Brain microvascular endothelial cell (primary cell): ENCODE measurements at regions not wholly inside any gene's neighbourhood (a gene's known extent, or its start where the extent isn't known, plus 50 kb on each side); places are given as distances from the start of the nearest gene placed in this dataset.

Experiments
- DNase-seq: peaks from one replicate; pipeline ENCODE4 v3.0.0-alpha.2; 2020
- H3K27ac ChIP-seq: fragments of 250-450 bp; sonication (Bioruptor Pico); 2 replicates; pipeline ENCODE4 v1.5.1; 2020; ENCODE audit warnings: mild to moderate bottlenecking, moderate library complexity
- H3K27me3 ChIP-seq: fragments of 250-450 bp; sonication (Bioruptor Pico); replicated peaks from 2 replicates; pipeline ENCODE4 v1.5.1; 2020; ENCODE audit warnings: mild to moderate bottlenecking
- H3K36me3 ChIP-seq: fragments of 250-450 bp; sonication (Bioruptor Pico); replicated peaks from 2 replicates; pipeline ENCODE4 v1.5.1; 2020; ENCODE audit warnings: mild to moderate bottlenecking
- H3K4me3 ChIP-seq: 2 replicates; pipeline ENCODE4 v1.5.1; 2011; ENCODE audit warnings: low read depth, mild to moderate bottlenecking, control low read depth, low read length, moderate library complexity
- CTCF ChIP-seq: IDR thresholded peaks from 2 replicates; pipeline ENCODE4 v1.5.1; 2011; ENCODE audit warnings: low read depth, mild to moderate bottlenecking, moderate library complexity, low read length, control low read depth, inconsistent platforms; ENCODE audit errors: missing control alignments
- in situ Hi-C: cut with HindIII; loops from 2 replicates; pipeline ENCODE4 v1.10.0; 2017; ENCODE audit warnings: low sequenced_read_pairs, low pct_ligation_motif_present

- Histone ChIP-seq H3K4me3 (no peak overlapping the region), H3K27ac (no peak overlapping the region), H3K27me3 (no peaks in the 10 kb centered on the region), H3K36me3 (no peaks in the 10 kb centered on the region)
- no peak for TF ChIP-seq CTCF
- in situ Hi-C loops = no loop called here
- DNase-seq = no peak
Measured at GRCh38 chr5:72034770-72035169, 72.5 kb upstream of the MAP1B start.

- in situ Hi-C loops = no loop called here
- no peak for TF ChIP-seq CTCF
Measured at GRCh38 chr5:72035831-72036230, 71.4 kb upstream of the MAP1B start.

GRCh38 chr5:72036951-72037350, 70.3 kb upstream of the MAP1B start:
- TF ChIP-seq CTCF = no peak
- Histone ChIP-seq H3K27ac (no peak overlapping the region), H3K4me3 (no peak overlapping the region), H3K36me3 (no peaks in the 10 kb centered on the region), H3K27me3 (no peaks in the 10 kb centered on the region)
- in situ Hi-C loops = no loop called here
- DNase-seq = peak; percentile 4

More at GRCh38 chr5:72035831-72036230, 71.4 kb upstream of the MAP1B start:
- no peak for DNase-seq
- no peak overlapping the region for H3K4me3 ChIP-seq
- no peaks in the 10 kb centered on the region for H3K27me3 ChIP-seq
- H3K27ac ChIP-seq = no peak overlapping the region
- no peaks in the 10 kb centered on the region for H3K36me3 ChIP-seq

GRCh38 chr5:72040513-72040912, 66.8 kb upstream of the MAP1B start:
- DNase-seq = no peak
- Histone ChIP-seq H3K27me3 (no peaks in the 10 kb centered on the region), H3K36me3 (no peaks in the 10 kb centered on the region), H3K4me3 (no peak overlapping the region), H3K27ac (no peak overlapping the region)
- in situ Hi-C loops = no loop called here
- TF ChIP-seq CTCF = no peak

- in situ Hi-C loops = no loop called here
Measured at GRCh38 chr5:72041654-72042053, 65.6 kb upstream of the MAP1B start.

More at GRCh38 chr5:72041654-72042053, 65.6 kb upstream of the MAP1B start:
- no peaks in the 10 kb centered on the region for H3K27me3 ChIP-seq
- H3K27ac ChIP-seq = peak overlapping the region; percentile 61
- peak; percentile 54 for DNase-seq
- no peak overlapping the region for H3K4me3 ChIP-seq
- no peaks in the 10 kb centered on the region for H3K36me3 ChIP-seq
- TF ChIP-seq CTCF = no peak
